HEK293 (cell line): ENCODE measurements at regions not wholly inside any gene's neighbourhood (a gene's known extent, or its start where the extent isn't known, plus 50 kb on each side); places are given as distances from the start of the nearest gene placed in this dataset.
"Not testable (repeated sequence)": the region's sequence is repeated elsewhere in the genome, so short reads cannot be mapped to it uniquely, and the experiment has no call there.

ENCODE experiments used
- CTCF ChIP-seq: fragments of 450-650 bp; formaldehyde crosslinking; IDR thresholded peaks from 2 replicates; pipeline ENCODE4 v1.5.1; 2016; ENCODE audit warnings: missing biosample characterization, missing genetic modification characterization
- GLI4 ChIP-seq: fragments of 450-650 bp; formaldehyde crosslinking; IDR thresholded peaks from 2 replicates; pipeline ENCODE4 v1.5.1; 2016; ENCODE audit warnings: missing biosample characterization, missing genetic modification characterization
- HOXA7 ChIP-seq: sonication (generic); formaldehyde crosslinking; IDR thresholded peaks from 2 replicates; pipeline ENCODE4 v1.8.1; 2022; ENCODE audit warnings: missing genetic modification reagents, borderline replicate concordance
- HOXC10 ChIP-seq: sonication (generic); formaldehyde crosslinking; IDR thresholded peaks from 2 replicates; pipeline ENCODE4 v1.8.1; 2023; ENCODE audit warnings: mild to moderate bottlenecking, missing genetic modification reagents
- TCF7L2 ChIP-seq: IDR thresholded peaks from 2 replicates; pipeline ENCODE4 v1.6.1; 2011; ENCODE audit warnings: low read depth, mild to moderate bottlenecking, inconsistent platforms, low read length, moderate library complexity, borderline replicate concordance
- ZNF302 ChIP-seq: fragments of 450-650 bp; formaldehyde crosslinking; IDR thresholded peaks from 2 replicates; pipeline ENCODE4 v1.5.1; 2016; ENCODE audit warnings: missing biosample characterization, missing genetic modification characterization, low read depth
- ZNF404 ChIP-seq: fragments of 450-650 bp; formaldehyde crosslinking; IDR thresholded peaks from 2 replicates; pipeline ENCODE4 v1.5.1; 2017; ENCODE audit warnings: missing biosample characterization, missing genetic modification characterization
- ZSCAN30 ChIP-seq: fragments of 450-650 bp; IDR thresholded peaks from 2 replicates; pipeline ENCODE4 v1.5.1; 2018; ENCODE audit warnings: missing biosample characterization, mild to moderate bottlenecking, missing genetic modification characterization, moderate library complexity
- TF ChIP-seq, protein P1 (sequence below): fragments of 450-650 bp; formaldehyde crosslinking; IDR thresholded peaks from 2 replicates; pipeline ENCODE4 v1.5.1; 2017; ENCODE audit warnings: missing biosample characterization, missing genetic modification characterization

GRCh38 chrX:13441608-13442007, 121.8 kb upstream of the ATXN3L start:
- TF ChIP-seq HOXC10; GLI4 (tag by site-specific recombination); ZSCAN30 (tag by site-specific recombination); TCF7L2; CTCF (tag by site-specific recombination); ZNF404 (tag by site-specific recombination); HOXA7 (CRISPR knock-in tag); ZNF302: not testable (repeated sequence)
- TF ChIP-seq, protein P1, sequence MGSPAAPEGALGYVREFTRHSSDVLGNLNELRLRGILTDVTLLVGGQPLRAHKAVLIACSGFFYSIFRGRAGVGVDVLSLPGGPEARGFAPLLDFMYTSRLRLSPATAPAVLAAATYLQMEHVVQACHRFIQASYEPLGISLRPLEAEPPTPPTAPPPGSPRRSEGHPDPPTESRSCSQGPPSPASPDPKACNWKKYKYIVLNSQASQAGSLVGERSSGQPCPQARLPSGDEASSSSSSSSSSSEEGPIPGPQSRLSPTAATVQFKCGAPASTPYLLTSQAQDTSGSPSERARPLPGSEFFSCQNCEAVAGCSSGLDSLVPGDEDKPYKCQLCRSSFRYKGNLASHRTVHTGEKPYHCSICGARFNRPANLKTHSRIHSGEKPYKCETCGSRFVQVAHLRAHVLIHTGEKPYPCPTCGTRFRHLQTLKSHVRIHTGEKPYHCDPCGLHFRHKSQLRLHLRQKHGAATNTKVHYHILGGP: not testable (repeated sequence)
